K562 (cell line): ENCODE measurements at regions not wholly inside any gene's neighbourhood (a gene's known extent, or its start where the extent isn't known, plus 50 kb on each side); places are given as distances from the start of the nearest gene placed in this dataset.
A peak's percentile ranks its signal among the peaks of the same experiment; 100 is the strongest.

ENCODE experiments used
- BMI1 ChIP-seq: fragments of 150-350 bp; IDR thresholded peaks from 2 replicates; pipeline ENCODE4 v1.6.1; 2014; ENCODE audit warnings: low read length
- BRD9 ChIP-seq: fragments of 450-650 bp; IDR thresholded peaks from 2 replicates; pipeline ENCODE4 v1.6.1; 2018; ENCODE audit warnings: low read depth; ENCODE audit not compliant: partially characterized antibody
- CTBP1 ChIP-seq: fragments of 450-650 bp; IDR thresholded peaks from 2 replicates; pipeline ENCODE4 v1.6.1; 2016; ENCODE audit warnings: borderline replicate concordance
- CTCFL ChIP-seq: IDR thresholded peaks from 2 replicates; pipeline ENCODE4 v1.6.1; 2011; ENCODE audit warnings: borderline replicate concordance, low read depth, mild to moderate bottlenecking, moderate library complexity, low read length; ENCODE audit not compliant: insufficient read depth, poor library complexity, severe bottlenecking
- EGR1 ChIP-seq: fragments of 450-650 bp; conservative IDR thresholded peaks from 2 replicates; pipeline ENCODE4 v1.6.1; 2017; ENCODE audit warnings: mild to moderate bottlenecking
- KHSRP ChIP-seq: fragments of 450-650 bp; IDR thresholded peaks from 2 replicates; pipeline ENCODE4 v1.6.1; 2017
- MCM3 ChIP-seq: fragments of 450-650 bp; IDR thresholded peaks from 2 replicates; pipeline ENCODE4 v1.6.1; 2016
- MCM5 ChIP-seq: fragments of 450-650 bp; IDR thresholded peaks from 2 replicates; pipeline ENCODE4 v1.6.1; 2016; ENCODE audit warnings: low read depth
- MLX ChIP-seq, 2 experiments: fragments of 450-650 bp in 1 of 2; sonication (generic) in 1 of 2; formaldehyde crosslinking; conservative IDR thresholded peaks; 2 replicates each; pipeline versions ENCODE4 v1.4.0 to v1.8.1; 2020 to 2022; ENCODE audit warnings: mild to moderate bottlenecking in 1 of 2, missing genetic modification reagents in 1 of 2
- PRMT5 ChIP-seq: sonication (generic); formaldehyde crosslinking; IDR thresholded peaks from 2 replicates; pipeline ENCODE4 v1.5.0; 2020; ENCODE audit warnings: missing genetic modification reagents
- PTRF ChIP-seq: fragments of 450-650 bp; IDR thresholded peaks from 2 replicates; pipeline ENCODE4 v1.6.1; 2016; ENCODE audit warnings: mild to moderate bottlenecking, missing genetic modification characterization, missing compliant biosample characterization
- RBFOX2 ChIP-seq: fragments of 200-400 bp; formaldehyde crosslinking; IDR thresholded peaks from 2 replicates; pipeline ENCODE4 v1.6.1; 2017; ENCODE audit warnings: low read depth, mild to moderate bottlenecking, low read length, moderate library complexity
- SMAD4 ChIP-seq: fragments of 250-450 bp; sonication (Bioruptor Pico); conservative IDR thresholded peaks from 2 replicates; pipeline ENCODE4 v1.8.0; 2021; ENCODE audit warnings: inconsistent platforms, mild to moderate bottlenecking, moderate library complexity
- STAT5A ChIP-seq: IDR thresholded peaks from 2 replicates; pipeline ENCODE4 v1.6.1; 2012; ENCODE audit warnings: low read length, inconsistent platforms, borderline replicate concordance
- TBL1XR1 ChIP-seq, 2 experiments: IDR thresholded peaks; 2 replicates each; pipeline ENCODE4 v1.6.1; 2012; ENCODE audit warnings: improper control_type of control experiment in 2 of 2, low read length in 2 of 2, mild to moderate bottlenecking in 1 of 2
- TCF3 ChIP-seq: sonication (generic); formaldehyde crosslinking; IDR thresholded peaks from 2 replicates; pipeline ENCODE4 v1.4.0; 2020; ENCODE audit warnings: mild to moderate bottlenecking, missing genetic modification reagents
- ZBTB11 ChIP-seq, 3 experiments: fragments of 200-800 bp in 1 of 3; fragments of 250-450 bp in 1 of 3; fragments of 450-650 bp in 1 of 3; sonication (Bioruptor Pico) in 1 of 3; sonication (Bioruptor generic) in 1 of 3; formaldehyde crosslinking in 1 of 3; IDR thresholded peaks; 2 replicates each; pipeline versions ENCODE4 v1.6.1 to v1.8.0; 2016 to 2022; ENCODE audit warnings: mild to moderate bottlenecking in 2 of 3, missing genetic modification characterization in 2 of 3, missing compliant biosample characterization in 1 of 3, moderate library complexity in 1 of 3
- ZNF41 ChIP-seq: fragments of 250-450 bp; sonication (Bioruptor Pico); conservative IDR thresholded peaks from 2 replicates; pipeline ENCODE4 v1.4.0; 2020; ENCODE audit warnings: mild to moderate bottlenecking
- ZNF512 ChIP-seq: IDR thresholded peaks from 2 replicates; pipeline ENCODE4 v1.6.1; 2016; ENCODE audit warnings: missing genetic modification characterization, missing compliant biosample characterization
- ZNF766 ChIP-seq: fragments of 200-800 bp; sonication (Bioruptor generic); conservative IDR thresholded peaks from 2 replicates; pipeline ENCODE4 v1.6.1; 2016; ENCODE audit warnings: missing genetic modification characterization, missing compliant biosample characterization

- TF ChIP-seq ZBTB11 (CRISPR knock-in tag; IDR thresholded peaks at IDR 0.05) (peak in 1 of 3 experiments; percentile 56; a peak in 2 of 6 replicates), RBFOX2 (no peak), MLX (CRISPR knock-in tag; conservative IDR thresholded peaks at IDR 0.05) (no peak), BMI1 (no peak), EGR1 (no peak), PTRF (tag) (no peak), MCM3 (no peak), KHSRP (no peak), MCM5 (no peak), SMAD4 (peak; percentile 79), ZNF766 (CRISPR knock-in tag) (peak; percentile 72; the same call in 1 of the 2 replicates), ZNF512 (no peak), BRD9 (no peak), TCF3 (peak; percentile 87), CTCFL (no peak), PRMT5 (CRISPR knock-in tag) (no peak), CTBP1 (peak; percentile 92), ZNF41 (CRISPR knock-in tag) (no peak), TBL1XR1 (IDR thresholded peaks at IDR 0.05; ENCODE audit: low read length in 2 of 2) (peak in 1 of 2 experiments; percentile 46; a peak in 1 of 4 replicates), STAT5A (peak; percentile 82)
Observed at GRCh38 chr3:155018621-155019330, 61.3 kb upstream of the MME start (continued).
